Transverse colon (tissue), 4 donors: ENCODE measurements at regions not wholly inside any gene's neighbourhood (a gene's known extent, or its start where the extent isn't known, plus 50 kb on each side); places are given as distances from the start of the nearest gene placed in this dataset.

Source experiments
- DNase-seq: peaks from one replicate; pipeline ENCODE4 v3.0.0-alpha.2; 2019
- H3K27ac ChIP-seq, 4 donors: fragments of 200-600 bp; sonication (generic); 2 replicates each; pipeline ENCODE4 v1.5.1; 2016 to 2018; ENCODE audit warnings: inconsistent platforms in 4 of 4
- H3K27me3 ChIP-seq: fragments of 200-600 bp; sonication (generic); 2 replicates; pipeline ENCODE4 v1.5.1; 2017; ENCODE audit warnings: inconsistent platforms
- H3K36me3 ChIP-seq, 4 donors: fragments of 200-600 bp; sonication (generic); 2 replicates each; pipeline ENCODE4 v1.5.1; 2017 to 2019; ENCODE audit warnings: inconsistent platforms in 4 of 4
- H3K4me1 ChIP-seq, 4 donors: fragments of 200-600 bp; sonication (generic); 2 replicates each; pipeline ENCODE4 v1.5.1; 2017 to 2020; ENCODE audit warnings: inconsistent platforms in 4 of 4
- H3K4me3 ChIP-seq, 4 donors: fragments of 200-600 bp; sonication (generic); 1 replicate in 1 of 4; 2 replicates in 3 of 4; pipeline versions ENCODE4 v1.5.1 to v1.6.1; 2017 to 2019; ENCODE audit warnings: inconsistent platforms in 4 of 4
- H3K9me3 ChIP-seq, 2 donors: fragments of 200-600 bp; sonication (generic); 2 replicates each; pipeline ENCODE4 v1.5.1; 2017 to 2019; ENCODE audit warnings: inconsistent platforms in 2 of 2
- EP300 ChIP-seq: sonication (generic); formaldehyde crosslinking; IDR thresholded peaks from one replicate; pipeline ENCODE4 v1.6.1; 2017; ENCODE audit warnings: antibody characterized with exemption, low read depth
- POLR2A ChIP-seq: fragments of 450-650 bp; IDR thresholded peaks from one replicate; pipeline ENCODE4 v1.6.1; 2016; ENCODE audit warnings: antibody characterized with exemption, mild to moderate bottlenecking, moderate library complexity
- POLR2AphosphoS5 ChIP-seq, 3 donors: sonication (generic); formaldehyde crosslinking; IDR thresholded peaks; one replicate each; pipeline ENCODE4 v1.6.1; 2016; ENCODE audit warnings: antibody characterized with exemption in 3 of 3
- WGBS, 2 donors: methylation state at CpG; one replicate each; pipeline ENCODE4 v1.1.5; 2018; ENCODE audit warnings: low coverage in 1 of 2; 5-methylcytosine and 5-hydroxymethylcytosine counted together
- in situ Hi-C, 4 donors: fragments of 200-750 bp; cut with MboI; loops; one replicate each; pipeline versions ENCODE4 v1.15.0 to v1.15.1; 2017; ENCODE audit warnings: low sequenced_read_pairs in 3 of 4, low pct_ligation_motif_present in 1 of 4, low pct_unique_long_range_greater_than_20kb in 1 of 4
- intact Hi-C: fragments of 100-400 bp; cut with DNase I; formaldehyde crosslinking; loops from one replicate; pipeline ENCODE4 v1.15.1; 2023; ENCODE audit warnings: low total_unique reads
- TF ChIP-seq, protein P1 (sequence below), 5 experiments: fragments of 200-600 bp in 3 of 5; fragments of 450-650 bp in 2 of 5; sonication (generic) in 3 of 5; IDR thresholded peaks; 1 replicate in 2 of 5; 2 replicates in 3 of 5; pipeline ENCODE4 v1.5.1; 2016 to 2017; ENCODE audit warnings: antibody characterized with exemption in 5 of 5, inconsistent platforms in 3 of 5, mild to moderate bottlenecking in 2 of 5, moderate library complexity in 1 of 5

DNA sequence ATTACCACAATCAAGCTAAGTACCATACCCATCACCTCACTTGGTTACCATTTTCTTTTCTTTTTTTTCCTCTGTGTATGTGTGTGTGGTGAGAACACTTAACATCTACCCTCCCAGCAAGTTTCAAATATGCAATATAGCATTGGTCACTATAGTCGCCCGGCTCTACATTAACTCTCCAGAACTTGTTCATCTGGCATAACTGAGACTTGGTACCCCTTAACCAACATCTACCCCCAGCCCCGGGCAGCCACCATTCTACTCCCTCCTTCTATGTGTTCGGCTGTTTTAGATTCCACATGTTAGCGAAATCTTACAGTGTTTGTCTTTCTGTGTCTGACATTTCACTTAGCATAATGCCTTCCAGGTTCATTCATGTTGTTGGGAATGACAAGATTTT is 89.0 kb upstream of the TOP1 start:
- in situ Hi-C loops (loop anchor here in 1 of 4 donors (10.0 to 25.0 kb wide), 2 partner anchors 205 to 1052 kb away; no protein-coding TSS in a partner anchor), intact Hi-C loops (no loop called here)
- WGBS, 2 donors = 87 to 94% methylated on average over 5 of the region's 5 CpGs

DNA sequence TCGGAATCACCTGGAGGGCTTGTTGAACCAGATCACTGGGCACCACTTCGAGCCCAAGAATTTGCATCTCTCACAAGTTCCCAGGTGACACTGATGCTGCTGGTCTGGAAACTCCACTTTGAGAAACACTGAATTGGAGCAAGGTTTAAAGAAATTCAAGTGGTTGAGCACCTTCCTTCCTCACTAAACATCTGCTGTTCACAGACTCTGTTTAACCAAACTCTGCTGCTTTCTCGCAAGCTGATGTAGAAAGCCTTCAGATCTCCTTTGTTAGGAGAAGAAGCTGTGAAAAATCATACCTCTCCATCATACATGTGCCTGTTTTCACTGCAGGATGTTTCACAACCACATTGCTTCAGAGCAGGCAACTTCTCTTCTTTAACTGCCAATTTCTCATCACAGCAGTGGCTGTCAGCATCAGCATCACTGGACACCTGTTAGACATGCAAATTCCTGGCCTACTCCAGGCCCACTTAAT is 87.5 kb upstream of the TOP1 start:
- no peaks in the 10 kb centered on the region for H3K27me3 ChIP-seq
- intact Hi-C loops = no loop called here
- H3K9me3 ChIP-seq = no peaks in the 10 kb centered on the region
- H3K36me3 ChIP-seq = no peaks in the 10 kb centered on the region
- DNase-seq = no peak
- WGBS, 2 donors = 74 to 83% methylated on average over 3 of the region's 3 CpGs
- H3K4me1 ChIP-seq = no peaks in the 10 kb centered on the region
- TF ChIP-seq POLR2A = no peak
- no peak overlapping the region for H3K4me3 ChIP-seq
- in situ Hi-C loops = loop anchor here in 1 of 4 donors (10.0 to 25.0 kb wide), 2 partner anchors 206 to 1054 kb away; no protein-coding TSS in a partner anchor
- no peak overlapping the region for H3K27ac ChIP-seq

More for the DNA sequence above, 89.0 kb upstream of the TOP1 start:
- no peak overlapping the region for H3K27ac ChIP-seq
- TF ChIP-seq POLR2A = no peak
- no peak for TF ChIP-seq POLR2AphosphoS5 (IDR thresholded peaks at IDR 0.05)
- TF ChIP-seq, protein P1, sequence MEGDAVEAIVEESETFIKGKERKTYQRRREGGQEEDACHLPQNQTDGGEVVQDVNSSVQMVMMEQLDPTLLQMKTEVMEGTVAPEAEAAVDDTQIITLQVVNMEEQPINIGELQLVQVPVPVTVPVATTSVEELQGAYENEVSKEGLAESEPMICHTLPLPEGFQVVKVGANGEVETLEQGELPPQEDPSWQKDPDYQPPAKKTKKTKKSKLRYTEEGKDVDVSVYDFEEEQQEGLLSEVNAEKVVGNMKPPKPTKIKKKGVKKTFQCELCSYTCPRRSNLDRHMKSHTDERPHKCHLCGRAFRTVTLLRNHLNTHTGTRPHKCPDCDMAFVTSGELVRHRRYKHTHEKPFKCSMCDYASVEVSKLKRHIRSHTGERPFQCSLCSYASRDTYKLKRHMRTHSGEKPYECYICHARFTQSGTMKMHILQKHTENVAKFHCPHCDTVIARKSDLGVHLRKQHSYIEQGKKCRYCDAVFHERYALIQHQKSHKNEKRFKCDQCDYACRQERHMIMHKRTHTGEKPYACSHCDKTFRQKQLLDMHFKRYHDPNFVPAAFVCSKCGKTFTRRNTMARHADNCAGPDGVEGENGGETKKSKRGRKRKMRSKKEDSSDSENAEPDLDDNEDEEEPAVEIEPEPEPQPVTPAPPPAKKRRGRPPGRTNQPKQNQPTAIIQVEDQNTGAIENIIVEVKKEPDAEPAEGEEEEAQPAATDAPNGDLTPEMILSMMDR (IDR thresholded peaks at IDR 0.05) = no peak
- TF ChIP-seq EP300 = no peak
- H3K9me3 ChIP-seq = no peaks in the 10 kb centered on the region
- DNase-seq = no peak
- no peaks in the 10 kb centered on the region for H3K4me1 ChIP-seq
- H3K4me3 ChIP-seq = no peak overlapping the region
- no peaks in the 10 kb centered on the region for H3K36me3 ChIP-seq
- no peaks in the 10 kb centered on the region for H3K27me3 ChIP-seq

DNA sequence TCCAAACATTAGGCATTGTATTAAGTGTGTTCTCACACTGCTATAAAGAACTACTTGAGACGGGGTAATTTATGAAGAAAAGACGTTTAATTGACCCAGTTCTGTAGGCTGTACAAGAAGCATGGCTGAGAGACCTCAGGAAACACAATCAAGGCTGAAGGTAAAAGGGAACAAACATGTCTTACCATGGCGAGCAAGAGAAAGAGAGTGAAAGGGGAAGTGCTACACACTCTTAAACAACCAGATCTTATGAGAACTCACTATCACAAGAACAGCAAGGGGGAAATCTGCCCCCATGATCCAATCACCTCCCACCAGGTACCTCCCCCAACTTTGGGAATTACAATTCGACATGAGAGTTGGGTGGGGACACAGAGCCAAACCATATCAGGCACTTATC is 86.6 kb upstream of the TOP1 start:
- H3K27me3 ChIP-seq = no peaks in the 10 kb centered on the region
- no peak for DNase-seq
- no peak overlapping the region for H3K27ac ChIP-seq
- TF ChIP-seq, protein P1 (IDR thresholded peaks at IDR 0.05) = no peak
- TF ChIP-seq POLR2AphosphoS5 (IDR thresholded peaks at IDR 0.05) (no peak), POLR2A (no peak), EP300 (no peak)
- no peaks in the 10 kb centered on the region for H3K36me3 ChIP-seq
- no peaks in the 10 kb centered on the region for H3K4me1 ChIP-seq
- intact Hi-C loops (no loop called here), in situ Hi-C loops (loop anchor here in 1 of 4 donors (10.0 to 25.0 kb wide), 2 partner anchors 207 to 1055 kb away; no protein-coding TSS in a partner anchor)
- H3K9me3 ChIP-seq = no peaks in the 10 kb centered on the region
- H3K4me3 ChIP-seq = no peak overlapping the region
- 57 to 61% methylated on average over 4 of the region's 4 CpGs for WGBS, 2 donors

DNA sequence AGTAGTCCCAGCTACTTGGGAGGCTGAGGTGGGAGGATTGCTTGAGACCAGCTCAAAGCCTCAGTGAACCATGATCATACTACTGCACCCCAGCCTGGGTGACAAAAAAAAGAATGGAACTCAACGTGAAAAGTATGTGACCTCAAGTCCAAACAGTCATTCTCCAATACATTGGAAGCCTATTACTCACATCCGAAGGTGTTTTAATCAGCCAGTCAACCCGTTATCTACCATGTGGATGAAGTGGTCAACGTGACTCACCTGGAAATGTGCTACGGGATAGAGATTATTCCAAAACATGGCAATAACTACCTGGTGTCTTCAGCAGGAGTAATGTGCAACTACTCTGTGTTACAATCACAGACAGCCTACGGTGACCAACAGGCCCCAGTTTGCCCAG is 85.8 kb upstream of the TOP1 start:
- in situ Hi-C loops (loop anchor here in 1 of 4 donors (10.0 to 25.0 kb wide), 2 partner anchors 208 to 1055 kb away; no protein-coding TSS in a partner anchor), intact Hi-C loops (no loop called here)
- Histone ChIP-seq H3K27me3 (no peaks in the 10 kb centered on the region), H3K4me3 (no peak overlapping the region), H3K27ac (no peak overlapping the region), H3K4me1 (no peaks in the 10 kb centered on the region), H3K9me3 (no peaks in the 10 kb centered on the region), H3K36me3 (no peaks in the 10 kb centered on the region)
- 92 to 93% methylated on average over 4 to 6 of the region's 6 CpGs for WGBS, 2 donors
- TF ChIP-seq EP300 = no peak
- TF ChIP-seq, protein P1 (IDR thresholded peaks at IDR 0.05) = no peak
- no peak for TF ChIP-seq POLR2AphosphoS5 (IDR thresholded peaks at IDR 0.05)
- no peak for TF ChIP-seq POLR2A
- DNase-seq = no peak

DNA sequence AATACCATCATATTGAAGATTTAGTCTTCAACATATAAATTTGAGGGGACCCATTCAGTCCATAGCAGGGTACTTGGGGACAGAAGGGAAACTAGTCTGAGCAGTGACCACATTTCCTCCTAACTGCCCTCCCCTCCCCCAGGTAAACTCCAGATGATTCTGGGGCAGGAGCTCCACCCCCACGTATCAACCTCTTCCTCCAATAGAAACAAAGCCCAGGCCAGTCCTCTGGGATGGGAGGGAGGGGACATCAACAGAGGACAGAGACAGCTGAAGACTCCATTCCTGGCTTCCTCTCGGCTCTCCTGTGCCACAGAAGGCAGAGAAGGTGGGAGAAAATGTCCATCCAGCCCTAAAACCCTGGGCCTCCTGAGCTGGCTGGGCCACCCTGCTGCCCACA is 85.0 kb upstream of the TOP1 start:
- WGBS, 2 donors = 50 to 79% methylated on average over 1 to 2 of the region's 2 CpGs
- Histone ChIP-seq H3K27me3 (no peaks in the 10 kb centered on the region), H3K4me3 (no peak overlapping the region), H3K36me3 (no peaks in the 10 kb centered on the region), H3K4me1 (no peaks in the 10 kb centered on the region), H3K9me3 (no peaks in the 10 kb centered on the region), H3K27ac (no peak overlapping the region)
- TF ChIP-seq POLR2A (no peak), POLR2AphosphoS5 (IDR thresholded peaks at IDR 0.05) (no peak), EP300 (no peak)
- TF ChIP-seq, protein P1 (IDR thresholded peaks at IDR 0.05) = no peak
- in situ Hi-C loops (loop anchor here in 1 of 4 donors (10.0 to 25.0 kb wide), 2 partner anchors 209 to 1056 kb away; no protein-coding TSS in a partner anchor), intact Hi-C loops (no loop called here)
- DNase-seq = no peak
